ENCODE measurements at regions not wholly inside any gene's neighbourhood (a gene's known extent, or its start where the extent isn't known, plus 50 kb on each side); places are given as distances from the start of the nearest gene placed in this dataset.

DNA sequence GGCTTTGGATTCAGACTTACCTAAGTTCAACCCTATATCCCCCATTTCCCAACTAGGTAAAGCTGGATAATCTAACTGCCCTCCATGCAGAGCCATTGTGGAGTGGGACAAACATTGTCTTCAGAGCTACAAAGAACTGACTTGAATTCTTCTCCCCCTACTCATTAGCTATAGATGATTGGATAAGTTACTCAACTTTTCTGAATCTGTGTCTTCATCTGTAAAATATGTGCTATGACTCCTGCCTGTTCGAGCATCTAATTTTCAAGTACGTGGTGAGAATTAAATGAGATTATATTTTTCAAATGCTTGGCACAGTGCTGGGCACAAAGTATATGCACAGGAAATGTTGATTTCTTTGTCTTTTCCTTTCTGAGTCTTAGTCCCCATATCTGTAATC is 240.3 kb upstream of the TCF21 start:
- TF ChIP-seq CTCF (IDR thresholded peaks at IDR 0.05; ENCODE audit: low read length, missing control alignments), result no peak
- H3K4me3 ChIP-seq (replicated peaks; ENCODE audit: low read depth, low read length), result no peak overlapping the region
- no peak for DNase-seq (ENCODE audit: low read depth)

- H3K4me3 ChIP-seq (replicated peaks; ENCODE audit: low read depth, low read length), result no peak overlapping the region
- DNase-seq (ENCODE audit: low read depth), result no peak
- TF ChIP-seq CTCF (IDR thresholded peaks at IDR 0.05; ENCODE audit: low read length, missing control alignments), result no peak
These were observed 217.5 kb upstream of the TCF21 start for GRCh38 chr6:133671376-133671775.

GRCh38 chr6:133673056-133673455 is 215.9 kb upstream of the TCF21 start:
- no peak for DNase-seq (ENCODE audit: low read depth)
- no peak for TF ChIP-seq CTCF (IDR thresholded peaks at IDR 0.05; ENCODE audit: low read length, missing control alignments)

GRCh38 chr6:133674661-133675060 is 214.3 kb upstream of the TCF21 start:
- H3K4me3 ChIP-seq (replicated peaks; ENCODE audit: low read depth, low read length), result no peak overlapping the region
- DNase-seq (ENCODE audit: low read depth), result no peak
- TF ChIP-seq CTCF (IDR thresholded peaks at IDR 0.05; ENCODE audit: low read length, missing control alignments), result no peak

More at GRCh38 chr6:133673056-133673455, 215.9 kb upstream of the TCF21 start:
- H3K4me3 ChIP-seq (replicated peaks; ENCODE audit: low read depth, low read length), result no peak overlapping the region

GRCh38 chr6:133680994-133681393 is 207.9 kb upstream of the TCF21 start:
- TF ChIP-seq CTCF (IDR thresholded peaks at IDR 0.05; ENCODE audit: low read length, missing control alignments), result no peak
- no peak overlapping the region for H3K4me3 ChIP-seq (replicated peaks; ENCODE audit: low read depth, low read length)

GRCh38 chr6:133681891-133682290 is 207.0 kb upstream of the TCF21 start:
- TF ChIP-seq CTCF (IDR thresholded peaks at IDR 0.05; ENCODE audit: low read length, missing control alignments), result no peak
- no peak overlapping the region for H3K4me3 ChIP-seq (replicated peaks; ENCODE audit: low read depth, low read length)
- no peak for DNase-seq (ENCODE audit: low read depth)

More at GRCh38 chr6:133680994-133681393, 207.9 kb upstream of the TCF21 start:
- no peak for DNase-seq (ENCODE audit: low read depth)

DNA sequence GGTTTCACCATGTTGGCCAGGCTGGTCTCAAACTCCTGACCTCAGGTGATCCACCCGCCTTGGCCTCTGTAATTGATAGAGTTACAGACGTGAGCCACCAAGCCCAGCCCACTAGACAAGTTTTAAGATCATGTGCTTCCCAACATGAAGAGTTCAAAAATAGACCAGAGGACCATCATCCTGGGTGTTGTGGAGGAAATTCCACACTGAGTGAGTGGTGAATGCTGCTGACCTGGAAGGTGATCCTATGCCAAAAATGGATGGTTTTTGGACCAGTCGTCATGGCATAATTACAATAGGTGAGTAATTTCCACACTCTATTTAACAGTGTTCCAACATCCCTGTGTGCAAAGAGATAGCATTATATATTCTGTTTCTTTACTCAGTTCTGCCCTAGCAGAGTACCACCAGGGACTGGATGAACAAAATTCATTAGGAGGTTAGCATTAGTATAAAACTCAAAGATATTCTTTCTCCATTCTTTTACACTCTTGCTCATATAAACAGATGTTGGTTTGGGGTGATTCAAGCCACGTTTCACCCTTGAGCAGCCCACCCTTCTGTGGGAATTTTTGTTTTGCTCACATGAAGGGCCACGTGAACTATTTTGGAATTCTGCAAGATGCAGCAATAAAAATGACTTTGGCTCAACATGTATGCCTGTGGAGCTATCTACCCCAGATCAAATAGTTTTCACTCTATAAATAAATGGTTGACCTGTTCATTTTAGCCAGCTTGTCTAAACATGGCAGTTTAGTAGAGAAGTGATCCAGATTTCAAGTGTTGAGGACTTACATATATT is 206.2 kb upstream of the TCF21 start:
- peak; percentile 13 for DNase-seq (ENCODE audit: low read depth)
- no peak for TF ChIP-seq CTCF (IDR thresholded peaks at IDR 0.05; ENCODE audit: low read length, missing control alignments)
- H3K4me3 ChIP-seq (replicated peaks; ENCODE audit: low read depth, low read length), result no peak overlapping the region

All from fibroblast of pulmonary artery (primary cell).